ENCODE measurements at regions not wholly inside any gene's neighbourhood (a gene's known extent, or its start where the extent isn't known, plus 50 kb on each side); places are given as distances from the start of the nearest gene placed in this dataset.

DNA sequence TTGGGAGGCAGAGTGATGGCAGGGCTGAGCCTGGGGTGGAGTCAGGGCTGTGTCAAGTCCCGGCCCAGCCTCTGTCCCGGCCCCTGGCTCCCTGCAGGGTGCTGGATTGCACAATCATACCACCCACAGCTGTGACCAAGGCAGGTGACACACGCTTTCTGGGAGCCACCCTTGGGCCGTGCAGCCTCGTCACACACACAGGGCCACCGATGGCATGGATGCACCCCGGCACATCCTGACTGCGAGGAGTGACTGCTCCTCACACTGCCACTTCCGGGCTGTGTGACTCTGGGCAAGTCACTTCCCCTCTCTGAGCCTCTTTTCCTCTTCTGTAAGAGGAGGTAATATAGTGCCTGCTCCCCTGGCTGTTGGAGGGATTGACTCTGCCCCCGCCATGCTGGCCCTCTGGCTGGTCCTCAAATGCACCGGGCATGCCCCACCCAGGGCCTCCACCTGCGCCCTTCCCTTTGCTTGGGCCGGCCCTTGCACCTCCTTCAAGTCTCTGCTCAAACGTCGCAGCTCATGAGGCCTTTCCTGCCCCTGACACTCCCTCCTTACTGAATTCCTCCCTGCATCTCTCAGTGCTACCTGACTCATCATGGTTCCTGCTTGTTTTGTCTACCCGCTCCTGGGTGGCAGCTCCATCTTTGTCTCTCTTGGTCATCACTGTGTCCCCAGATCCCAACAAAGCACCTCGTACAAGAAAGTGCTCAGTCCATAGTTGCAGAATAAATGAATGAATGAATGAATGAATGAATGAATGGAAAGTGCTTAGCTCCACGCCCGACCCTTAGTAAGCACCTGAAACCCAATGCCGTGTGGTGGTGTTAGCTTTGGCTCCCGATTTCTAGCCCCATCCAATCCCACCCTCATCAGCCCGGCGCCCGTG, 93.5 kb downstream of the CEBPB start:
- Histone ChIP-seq H3K4me3 (ENCODE audit: low read depth, low read length) (no peak overlapping the region), H3K27ac (no peak overlapping the region), H3K9me3 (ENCODE audit: severe bottlenecking) (no peaks in the 10 kb centered on the region), H3K27me3 (ENCODE audit: insufficient read depth, low read depth, severe bottlenecking) (no peaks in the 10 kb centered on the region), H3K36me3 (no peaks in the 10 kb centered on the region)
- DNase-seq: no peak
- no peak for TF ChIP-seq CTCF (IDR thresholded peaks at IDR 0.05; ENCODE audit: low read depth, low read length)

GRCh38 chr20:50284811-50285375, 94.3 kb downstream of the CEBPB start:
- H3K27ac ChIP-seq: no peak overlapping the region
- no peaks in the 10 kb centered on the region for H3K36me3 ChIP-seq
- no peaks in the 10 kb centered on the region for H3K9me3 ChIP-seq (ENCODE audit: severe bottlenecking)
- H3K4me3 ChIP-seq (ENCODE audit: low read depth, low read length): no peak overlapping the region
- H3K27me3 ChIP-seq (ENCODE audit: insufficient read depth, low read depth, severe bottlenecking): no peaks in the 10 kb centered on the region
- TF ChIP-seq CTCF (IDR thresholded peaks at IDR 0.05; ENCODE audit: low read depth, low read length): no peak
- DNase-seq: no peak

- no peak for TF ChIP-seq CTCF (IDR thresholded peaks at IDR 0.05; ENCODE audit: low read depth, low read length)
- Histone ChIP-seq H3K9me3 (ENCODE audit: severe bottlenecking) (no peaks in the 10 kb centered on the region), H3K4me3 (ENCODE audit: low read depth, low read length) (no peak overlapping the region), H3K27me3 (ENCODE audit: insufficient read depth, low read depth, severe bottlenecking) (no peaks in the 10 kb centered on the region), H3K36me3 (no peaks in the 10 kb centered on the region), H3K27ac (no peak overlapping the region)
- no peak for DNase-seq
Observed at GRCh38 chr20:50285376-50286173, 94.9 kb downstream of the CEBPB start.

DNA sequence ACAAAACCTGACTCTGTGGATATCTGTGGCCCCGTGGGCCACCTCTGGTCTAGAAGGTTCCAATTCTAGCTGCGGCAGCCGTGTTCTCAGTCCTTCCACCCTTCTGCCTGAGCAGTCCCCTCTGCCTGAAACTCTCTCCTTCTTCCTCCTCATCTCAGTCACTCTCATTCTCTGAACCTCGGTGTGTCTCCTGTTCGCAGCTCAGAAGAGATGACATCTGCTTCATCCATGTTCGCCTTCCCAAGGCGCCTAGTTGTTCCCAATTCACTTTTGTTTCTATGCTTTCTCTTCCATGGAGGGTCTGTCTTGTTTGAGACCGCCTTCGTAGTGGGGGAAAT, 95.5 kb downstream of the CEBPB start:
- Histone ChIP-seq H3K4me3 (ENCODE audit: low read depth, low read length) (no peak overlapping the region), H3K27ac (no peak overlapping the region)
- no peak for DNase-seq

DNA sequence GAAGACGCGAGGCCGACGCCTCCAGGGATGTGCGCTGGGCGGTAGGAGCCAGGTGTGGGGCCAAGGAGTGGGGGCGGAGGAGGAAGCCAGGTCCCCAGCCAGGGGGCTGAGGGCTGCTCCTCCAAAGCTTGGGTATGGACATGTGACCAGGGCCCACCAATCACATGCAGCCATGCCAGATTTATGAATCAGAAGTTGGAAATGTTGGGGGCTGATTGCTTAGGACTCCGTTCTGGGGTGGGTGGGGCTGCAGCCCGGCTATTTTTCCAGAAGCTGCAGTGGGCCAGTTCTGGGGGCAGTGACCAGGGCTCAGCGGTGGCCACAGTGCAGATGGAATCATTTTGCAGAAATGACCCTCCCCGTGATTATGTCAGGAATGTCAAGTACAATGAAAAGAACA, 96.0 kb downstream of the CEBPB start:
- no peaks in the 10 kb centered on the region for H3K36me3 ChIP-seq
- H3K9me3 ChIP-seq (ENCODE audit: severe bottlenecking): no peaks in the 10 kb centered on the region
- H3K27ac ChIP-seq: no peak overlapping the region
- TF ChIP-seq CTCF (IDR thresholded peaks at IDR 0.05; ENCODE audit: low read depth, low read length): no peak
- no peak for DNase-seq
- H3K4me3 ChIP-seq (ENCODE audit: low read depth, low read length): no peak overlapping the region
- no peaks in the 10 kb centered on the region for H3K27me3 ChIP-seq (ENCODE audit: insufficient read depth, low read depth, severe bottlenecking)

More for the DNA sequence above, 95.5 kb downstream of the CEBPB start:
- Histone ChIP-seq H3K9me3 (ENCODE audit: severe bottlenecking) (no peaks in the 10 kb centered on the region), H3K36me3 (no peaks in the 10 kb centered on the region), H3K27me3 (ENCODE audit: insufficient read depth, low read depth, severe bottlenecking) (no peaks in the 10 kb centered on the region)
- TF ChIP-seq CTCF (IDR thresholded peaks at IDR 0.05; ENCODE audit: low read depth, low read length): no peak
